Stomach (tissue), 8 donors: ENCODE measurements at regions not wholly inside any gene's neighbourhood (a gene's known extent, or its start where the extent isn't known, plus 50 kb on each side); places are given as distances from the start of the nearest gene placed in this dataset.

Experiments
- DNase-seq, 2 donors: peaks; one replicate each; pipeline versions ENCODE4 v3.0.0 to v3.0.0-alpha.2; 2013 to 2019
- H3K27ac ChIP-seq, 5 donors: fragments of 200-600 bp in 4 of 5; sonication (generic) in 4 of 5; one replicate each; pipeline ENCODE4 v1.5.1; 2013 to 2019; ENCODE audit warnings: mild to moderate bottlenecking in 1 of 5, moderate library complexity in 1 of 5
- H3K27me3 ChIP-seq, 3 donors: fragments of 200-600 bp; sonication (generic); one replicate each; pipeline ENCODE4 v1.5.1; 2017 to 2019; ENCODE audit warnings: mixed run types in 1 of 3
- H3K36me3 ChIP-seq, 4 donors: fragments of 200-600 bp; sonication (generic); 1 replicate in 3 of 4; 2 replicates in 1 of 4; pipeline ENCODE4 v1.5.1; 2016 to 2019
- H3K4me1 ChIP-seq, 4 donors: fragments of 200-600 bp; sonication (generic); one replicate each; pipeline ENCODE4 v1.5.1; 2016 to 2019
- H3K4me3 ChIP-seq, 4 donors: fragments of 200-600 bp; sonication (generic) in 3 of 4; one replicate each; pipeline ENCODE4 v1.5.1; 2016 to 2019; ENCODE audit warnings: mild to moderate bottlenecking in 1 of 4
- H3K9me3 ChIP-seq, 4 donors: fragments of 200-600 bp; sonication (generic); one replicate each; pipeline ENCODE4 v1.5.1; 2016 to 2019
- EP300 ChIP-seq: sonication (generic); formaldehyde crosslinking; IDR thresholded peaks from one replicate; pipeline ENCODE4 v1.6.1; 2017; ENCODE audit warnings: antibody characterized with exemption
- POLR2A ChIP-seq, 4 donors: fragments of 450-650 bp; IDR thresholded peaks; one replicate each; pipeline ENCODE4 v1.6.1; 2016; ENCODE audit warnings: antibody characterized with exemption in 4 of 4, control low read depth in 2 of 4, mild to moderate bottlenecking in 1 of 4, moderate library complexity in 1 of 4
- POLR2AphosphoS5 ChIP-seq, 3 donors: sonication (generic); formaldehyde crosslinking; IDR thresholded peaks; one replicate each; pipeline ENCODE4 v1.6.1; 2016; ENCODE audit warnings: antibody characterized with exemption in 3 of 3
- WGBS, 5 donors: extraction: QIAGEN DNeasy Blood & Tissue Kit in 3 of 5; methylation state at CpG; one replicate each; pipeline versions ENCODE4 v1.1.5 to v1.1.7; 2013 to 2018; 5-methylcytosine and 5-hydroxymethylcytosine counted together
- intact Hi-C: fragments of 100-400 bp; cut with DNase I; formaldehyde crosslinking; loops from one replicate; pipeline ENCODE4 v1.15.1; 2023; ENCODE audit warnings: low total_unique reads
- TF ChIP-seq, protein P1 (sequence below), 7 experiments: fragments of 450-650 bp in 4 of 7; fragments of 200-600 bp in 3 of 7; sonication (generic) in 3 of 7; IDR thresholded peaks; one replicate each; pipeline ENCODE4 v1.5.1; 2016 to 2019; ENCODE audit warnings: antibody characterized with exemption in 7 of 7, control low read depth in 2 of 7, mild to moderate bottlenecking in 1 of 7
- donor health status: healthy with polysubstance abuse.
- donor health status: Bipolar disorder and iron deficiency.
- donor health status: healthy.

DNA sequence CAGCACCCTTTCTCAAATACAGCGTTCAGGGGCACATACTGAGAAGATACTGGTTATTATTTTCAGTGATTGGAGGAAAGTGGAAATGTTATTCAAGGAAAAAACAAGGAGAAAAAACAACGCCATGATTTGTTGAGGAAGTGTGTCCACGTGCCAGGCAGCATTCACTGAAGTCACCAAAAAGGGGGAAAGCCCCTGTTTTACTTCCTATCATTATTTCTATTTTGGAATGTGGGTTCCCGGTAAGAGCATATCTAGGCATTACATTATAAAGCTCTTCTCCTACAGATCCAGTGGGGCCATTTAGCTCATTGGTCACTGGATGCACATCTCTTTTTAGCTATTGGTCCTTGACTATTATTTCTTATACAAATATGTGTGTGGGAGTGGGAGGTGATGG is 518.7 kb downstream of the TXNL1 start:
- H3K27me3 ChIP-seq, result no peaks in the 10 kb centered on the region
- H3K4me1 ChIP-seq, result peaks cover 0 to 6% (median 2%) of the 10 kb centered on the region in 4 donors
- intact Hi-C loops, result no loop called here
- no peak overlapping the region for H3K4me3 ChIP-seq
- no peak for DNase-seq
- no peaks in the 10 kb centered on the region for H3K36me3 ChIP-seq
- H3K27ac ChIP-seq, result no peak overlapping the region
- TF ChIP-seq POLR2AphosphoS5 (IDR thresholded peaks at IDR 0.05), result no peak
- no peak for TF ChIP-seq EP300
- no peak for TF ChIP-seq POLR2A (IDR thresholded peaks at IDR 0.05)
- TF ChIP-seq, protein P1, sequence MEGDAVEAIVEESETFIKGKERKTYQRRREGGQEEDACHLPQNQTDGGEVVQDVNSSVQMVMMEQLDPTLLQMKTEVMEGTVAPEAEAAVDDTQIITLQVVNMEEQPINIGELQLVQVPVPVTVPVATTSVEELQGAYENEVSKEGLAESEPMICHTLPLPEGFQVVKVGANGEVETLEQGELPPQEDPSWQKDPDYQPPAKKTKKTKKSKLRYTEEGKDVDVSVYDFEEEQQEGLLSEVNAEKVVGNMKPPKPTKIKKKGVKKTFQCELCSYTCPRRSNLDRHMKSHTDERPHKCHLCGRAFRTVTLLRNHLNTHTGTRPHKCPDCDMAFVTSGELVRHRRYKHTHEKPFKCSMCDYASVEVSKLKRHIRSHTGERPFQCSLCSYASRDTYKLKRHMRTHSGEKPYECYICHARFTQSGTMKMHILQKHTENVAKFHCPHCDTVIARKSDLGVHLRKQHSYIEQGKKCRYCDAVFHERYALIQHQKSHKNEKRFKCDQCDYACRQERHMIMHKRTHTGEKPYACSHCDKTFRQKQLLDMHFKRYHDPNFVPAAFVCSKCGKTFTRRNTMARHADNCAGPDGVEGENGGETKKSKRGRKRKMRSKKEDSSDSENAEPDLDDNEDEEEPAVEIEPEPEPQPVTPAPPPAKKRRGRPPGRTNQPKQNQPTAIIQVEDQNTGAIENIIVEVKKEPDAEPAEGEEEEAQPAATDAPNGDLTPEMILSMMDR (IDR thresholded peaks at IDR 0.05), result no peak
- no peaks in the 10 kb centered on the region for H3K9me3 ChIP-seq
- 73 to 87% (median 85%) methylated on average over 4 of the region's 4 CpGs for WGBS, 5 donors

DNA sequence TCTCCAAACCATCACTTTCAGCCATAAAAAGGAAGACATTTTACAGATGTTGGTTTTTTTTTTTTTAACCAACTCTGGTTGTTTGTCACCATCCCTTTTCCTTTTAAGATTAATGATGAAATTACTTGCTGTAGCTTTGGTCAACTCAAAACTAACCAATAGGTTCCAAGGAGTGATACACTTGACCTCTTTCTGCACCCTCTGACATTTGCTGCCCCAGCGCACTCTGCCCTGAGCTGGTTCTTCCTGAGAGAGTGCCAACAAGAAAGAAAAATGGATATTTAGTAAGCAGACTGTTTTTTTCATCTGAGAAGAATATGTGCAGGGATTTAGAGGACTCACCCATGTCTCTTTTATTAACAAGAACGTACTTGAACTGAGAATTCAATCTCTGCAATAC is 520.0 kb downstream of the TXNL1 start:
- Histone ChIP-seq H3K36me3 (no peaks in the 10 kb centered on the region), H3K4me1 (peaks cover 0 to 6% (median 2%) of the 10 kb centered on the region in 4 donors), H3K27ac (no peak overlapping the region), H3K4me3 (no peak overlapping the region), H3K9me3 (no peaks in the 10 kb centered on the region), H3K27me3 (no peaks in the 10 kb centered on the region)
- 64 to 75% (median 74%) methylated on average over 2 of the region's 2 CpGs for WGBS, 5 donors
- intact Hi-C loops, result no loop called here
- no peak for TF ChIP-seq POLR2A (IDR thresholded peaks at IDR 0.05)
- TF ChIP-seq POLR2AphosphoS5 (IDR thresholded peaks at IDR 0.05), result no peak
- TF ChIP-seq, protein P1 (IDR thresholded peaks at IDR 0.05), result no peak
- TF ChIP-seq EP300, result no peak
- DNase-seq, result no peak

DNA sequence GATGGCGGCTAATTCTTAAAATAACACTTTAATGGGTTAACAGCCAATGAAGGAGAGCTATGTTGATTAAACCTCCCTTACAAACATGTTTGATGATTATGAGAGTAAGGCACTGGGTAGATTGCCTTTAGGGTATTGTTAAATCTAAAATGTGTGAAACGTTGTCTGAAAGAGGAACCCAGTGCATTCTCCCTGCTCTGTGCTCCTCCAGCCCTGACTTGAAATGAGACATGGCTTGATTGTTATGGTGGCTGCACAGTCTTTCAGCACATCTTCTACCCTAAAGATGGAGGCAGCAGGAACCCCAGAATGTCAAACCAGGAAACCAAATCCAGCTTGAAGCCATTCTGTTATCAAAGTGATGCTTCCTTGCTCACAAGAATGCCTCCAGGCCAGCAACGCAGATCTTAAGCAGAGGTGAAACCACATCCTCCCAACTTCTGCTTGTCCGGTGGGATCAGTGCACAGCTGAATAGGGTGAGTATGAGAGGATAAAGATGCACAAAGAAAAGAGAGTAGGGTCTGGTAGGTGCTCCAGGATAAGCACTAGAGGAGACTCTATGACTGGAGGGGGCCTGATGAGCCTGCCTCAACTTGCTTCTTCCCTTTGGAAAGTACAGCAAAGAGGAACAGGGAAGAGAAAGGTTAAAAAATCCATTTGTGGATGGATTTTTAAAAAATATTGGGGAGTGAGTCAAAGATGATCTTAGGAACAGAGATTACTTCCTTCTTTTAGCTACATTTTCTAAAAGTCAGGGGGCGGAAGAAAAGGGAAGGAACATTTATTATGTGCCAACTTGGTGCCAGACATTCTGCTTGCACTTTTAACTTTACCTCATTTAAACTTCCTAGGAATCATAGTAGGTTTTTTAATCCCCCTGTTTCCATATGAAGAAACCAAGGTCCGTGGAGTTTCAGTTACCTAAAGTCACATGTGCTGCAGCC is 523.0 kb downstream of the TXNL1 start:
- no peak overlapping the region for H3K4me3 ChIP-seq
- no peaks in the 10 kb centered on the region for H3K27me3 ChIP-seq
- DNase-seq, result no peak
- H3K9me3 ChIP-seq, result no peaks in the 10 kb centered on the region
- intact Hi-C loops, result no loop called here
- H3K27ac ChIP-seq, result no peak overlapping the region
- no peak for TF ChIP-seq POLR2A (IDR thresholded peaks at IDR 0.05)
- TF ChIP-seq, protein P1 (IDR thresholded peaks at IDR 0.05), result no peak
- TF ChIP-seq POLR2AphosphoS5 (IDR thresholded peaks at IDR 0.05), result no peak
- no peak for TF ChIP-seq EP300
- H3K36me3 ChIP-seq, result no peaks in the 10 kb centered on the region
- peaks cover 0 to 6% (median 2%) of the 10 kb centered on the region in 4 donors for H3K4me1 ChIP-seq
- WGBS, 5 donors, result 77 to 81% (median 78%) methylated on average over 6 of the region's 6 CpGs

DNA sequence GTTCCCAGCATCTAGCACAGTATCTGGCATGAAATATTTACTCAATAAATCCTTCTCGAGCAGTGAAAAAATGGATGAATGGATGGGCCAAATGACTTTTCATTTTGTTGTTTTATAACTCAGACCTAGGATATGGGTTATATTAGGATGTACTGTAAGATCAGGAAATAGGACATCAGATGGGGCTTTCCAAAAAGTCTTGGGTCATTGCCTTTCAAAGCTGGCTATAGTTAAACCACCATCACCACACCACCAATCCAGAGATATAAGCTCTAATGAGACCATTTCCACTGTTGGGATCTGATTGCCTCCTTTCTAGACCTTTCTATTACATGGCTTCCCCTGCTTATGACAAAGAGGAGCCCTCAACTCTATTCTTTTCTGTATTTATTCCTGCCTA is 525.0 kb upstream of the TCF4 start:
- TF ChIP-seq POLR2AphosphoS5 (IDR thresholded peaks at IDR 0.05), result no peak
- no peak for TF ChIP-seq EP300
- TF ChIP-seq, protein P1 (IDR thresholded peaks at IDR 0.05), result no peak
- TF ChIP-seq POLR2A (IDR thresholded peaks at IDR 0.05), result no peak
- no peaks in the 10 kb centered on the region for H3K36me3 ChIP-seq
- WGBS, 5 donors, result 75 to 87% (median 82%) methylated on average over 1 of the region's 1 CpG
- H3K27ac ChIP-seq, result no peak overlapping the region
- intact Hi-C loops, result no loop called here
- H3K4me3 ChIP-seq, result no peak overlapping the region
- H3K27me3 ChIP-seq, result no peaks in the 10 kb centered on the region
- no peak for DNase-seq
- no peaks in the 10 kb centered on the region for H3K9me3 ChIP-seq
- peaks cover 0 to 6% (median 2%) of the 10 kb centered on the region in 4 donors for H3K4me1 ChIP-seq
